IPS-NIHi7 (cell line): ENCODE measurements at regions not wholly inside any gene's neighbourhood (a gene's known extent, or its start where the extent isn't known, plus 50 kb on each side); places are given as distances from the start of the nearest gene placed in this dataset.
"Not testable (repeated sequence)": the region's sequence is repeated elsewhere in the genome, so short reads cannot be mapped to it uniquely, and the experiment has no call there.

Source experiments
- DNase-seq: peaks from one replicate; pipeline ENCODE4 v3.0.0; 2012; ENCODE audit warnings: mixed read lengths; ENCODE audit errors: extremely low spot score

- no peak for DNase-seq
Measured at GRCh38 chr18:56316727-56317126, 321.7 kb downstream of the TXNL1 start.

DNA sequence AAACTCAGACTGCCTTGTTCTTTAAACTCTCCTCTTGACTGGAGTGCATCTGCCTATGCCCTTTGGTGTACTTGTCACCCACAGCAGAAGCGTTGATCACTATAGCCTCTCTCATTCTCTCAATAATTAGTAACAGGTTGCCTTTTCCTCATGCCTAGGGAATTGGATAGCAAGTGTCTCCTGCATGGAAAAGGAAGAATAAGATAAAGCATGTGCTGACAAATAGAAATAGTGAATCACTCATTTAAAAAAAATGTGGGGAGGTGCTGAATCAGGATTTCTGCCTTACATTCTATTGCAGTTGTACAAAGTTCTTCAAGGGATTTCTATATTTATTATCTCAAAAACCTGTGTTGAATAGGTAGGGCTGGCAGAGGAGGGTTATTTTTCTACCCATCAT lies 323.0 kb downstream of the TXNL1 start:
- DNase-seq = no peak

GRCh38 chr18:56314396-56314795 lies 324.0 kb downstream of the TXNL1 start:
- no peak for DNase-seq

GRCh38 chr18:56312551-56313335 lies 325.6 kb downstream of the TXNL1 start:
- DNase-seq = no peak

- no peak for DNase-seq
Measured at GRCh38 chr18:56309104-56309503, 329.3 kb downstream of the TXNL1 start.

DNA sequence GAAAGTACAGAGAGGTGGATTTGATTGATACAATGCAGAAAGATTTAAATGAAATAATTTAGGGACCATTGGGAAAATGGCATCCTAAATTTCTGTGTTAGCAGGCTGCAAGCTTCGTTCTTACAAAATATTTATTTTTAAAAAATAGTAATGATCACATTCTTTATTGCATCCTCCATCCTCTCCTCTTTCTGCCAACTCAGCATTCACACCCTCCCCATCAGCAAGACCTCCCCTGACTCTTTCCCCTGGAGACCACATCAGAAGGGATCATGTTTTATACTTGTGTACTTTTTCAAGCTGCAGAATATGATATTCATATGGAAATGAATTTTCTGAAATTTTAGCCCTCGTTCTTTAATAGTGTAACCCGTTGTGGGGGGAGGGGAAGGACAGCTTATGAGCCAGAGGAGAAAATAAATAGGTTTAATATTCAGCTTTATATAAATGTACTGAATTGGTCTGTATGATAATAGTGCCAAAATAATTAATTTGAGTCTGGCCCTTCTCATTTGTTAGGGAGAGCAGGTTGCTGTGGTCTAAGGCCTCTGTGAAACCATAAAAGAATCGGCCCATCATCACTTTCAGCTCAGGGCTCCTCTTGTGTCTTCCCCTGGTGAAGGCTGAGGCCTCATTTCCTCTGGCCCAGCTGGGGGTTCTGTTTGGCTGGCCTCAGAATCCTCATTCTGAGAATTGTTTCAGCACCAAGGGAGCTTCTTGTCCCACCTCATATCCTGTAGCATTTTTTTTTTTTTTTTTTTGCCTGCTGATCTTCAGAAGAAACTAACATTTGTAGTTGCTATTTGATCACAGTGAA lies 330.8 kb downstream of the TXNL1 start:
- DNase-seq = no peak

DNA sequence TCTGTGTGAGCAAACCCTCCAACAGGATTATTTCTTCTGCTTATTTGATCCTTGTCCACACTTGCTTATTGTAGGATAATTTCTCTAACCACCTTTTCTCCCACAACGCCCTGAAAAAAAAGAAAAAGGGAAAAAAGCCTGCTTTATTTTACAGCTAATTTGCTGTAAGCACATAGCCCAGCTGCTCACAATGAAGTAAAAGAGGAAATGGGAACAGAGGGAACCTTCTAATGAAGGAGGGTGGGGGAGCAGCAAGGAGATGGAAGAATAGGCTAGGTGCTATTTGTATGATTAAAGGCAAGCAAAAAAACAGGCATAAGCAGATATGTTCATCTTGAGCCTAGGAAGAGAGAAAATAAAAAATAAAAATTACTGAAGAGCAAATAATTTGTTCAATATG lies 331.6 kb downstream of the TXNL1 start:
- no peak for DNase-seq

DNA sequence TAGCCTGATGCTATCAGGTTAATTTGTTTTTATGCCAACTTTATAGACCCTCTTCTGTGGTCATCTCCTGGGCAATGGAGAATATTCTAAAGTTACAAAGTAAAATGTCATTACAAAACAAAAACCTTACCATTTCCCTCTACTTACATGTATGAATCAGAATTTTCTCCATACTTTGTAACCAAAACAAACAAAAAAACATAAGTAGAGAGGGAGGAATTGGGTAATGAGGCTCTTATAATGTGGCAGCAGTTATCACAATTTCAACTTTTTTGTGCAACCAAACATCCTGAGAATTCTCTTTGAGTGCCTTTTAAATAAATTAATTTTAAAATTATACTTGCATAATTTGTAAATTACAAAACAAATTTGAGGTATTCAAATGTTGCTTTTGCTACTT lies 332.8 kb downstream of the TXNL1 start:
- no peak for DNase-seq

- DNase-seq = no peak
Measured at GRCh38 chr18:56302156-56302555, 336.2 kb downstream of the TXNL1 start.

GRCh38 chr18:56299740-56300139 lies 338.7 kb downstream of the TXNL1 start:
- DNase-seq = no peak

GRCh38 chr18:56298935-56299334 lies 339.5 kb downstream of the TXNL1 start:
- DNase-seq = peak; percentile 16

DNA sequence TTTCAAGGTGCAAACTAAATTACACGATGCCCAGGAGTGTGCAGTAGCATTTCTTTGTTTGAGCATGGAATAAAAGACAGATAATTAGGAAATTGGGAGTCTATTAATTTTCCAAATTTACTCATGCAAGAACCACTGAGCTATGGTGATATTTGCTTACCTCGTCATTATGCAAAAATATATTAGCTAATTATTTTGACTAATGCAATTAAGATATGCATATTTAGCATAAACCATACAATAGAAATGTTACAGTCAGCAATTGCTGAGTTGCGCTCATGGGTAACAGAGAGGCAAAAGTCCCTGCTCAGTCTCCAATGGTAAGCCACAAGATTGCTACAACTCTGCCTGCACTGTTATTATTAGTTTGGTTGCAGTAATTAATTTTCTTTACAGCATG lies 342.0 kb downstream of the TXNL1 start:
- no peak for DNase-seq

DNA sequence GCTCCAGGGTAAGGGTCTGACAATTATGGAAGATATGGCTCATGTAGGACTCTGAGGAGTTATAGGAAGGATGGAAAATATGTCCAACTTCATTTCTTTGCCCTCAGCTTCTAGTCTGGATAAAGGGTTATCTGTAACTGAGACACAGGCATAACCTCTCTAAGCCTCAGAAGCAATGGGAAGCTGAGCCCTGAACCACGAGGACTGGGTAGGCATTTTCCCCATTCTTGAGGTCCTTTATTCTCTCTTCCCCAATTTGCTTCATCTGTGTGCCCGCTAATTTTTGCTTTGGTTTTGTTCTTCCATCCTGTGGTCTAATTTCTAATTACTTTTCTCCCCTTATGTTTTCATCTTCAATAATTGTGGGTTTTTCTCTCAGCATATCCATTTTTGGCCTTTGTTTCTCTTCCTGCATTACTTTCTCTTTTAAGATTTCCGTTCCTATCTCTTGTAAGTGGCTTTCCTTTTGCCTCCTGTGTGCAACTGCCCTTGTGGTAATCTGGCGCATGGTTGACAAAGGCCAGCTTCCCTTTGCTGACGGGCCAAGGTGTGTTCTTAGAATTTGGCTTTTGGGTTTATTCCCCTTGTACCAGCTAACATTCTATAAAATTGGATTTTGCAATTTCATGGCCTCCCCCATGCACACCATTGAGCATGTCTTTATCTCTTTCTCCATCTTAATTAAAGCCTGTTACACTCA lies 343.8 kb downstream of the TXNL1 start:
- no peak for DNase-seq

- no peak for DNase-seq
Measured at GRCh38 chr18:56291294-56291693, 347.1 kb downstream of the TXNL1 start.

GRCh38 chr18:56289381-56289780 lies 349.0 kb downstream of the TXNL1 start:
- no peak for DNase-seq

DNA sequence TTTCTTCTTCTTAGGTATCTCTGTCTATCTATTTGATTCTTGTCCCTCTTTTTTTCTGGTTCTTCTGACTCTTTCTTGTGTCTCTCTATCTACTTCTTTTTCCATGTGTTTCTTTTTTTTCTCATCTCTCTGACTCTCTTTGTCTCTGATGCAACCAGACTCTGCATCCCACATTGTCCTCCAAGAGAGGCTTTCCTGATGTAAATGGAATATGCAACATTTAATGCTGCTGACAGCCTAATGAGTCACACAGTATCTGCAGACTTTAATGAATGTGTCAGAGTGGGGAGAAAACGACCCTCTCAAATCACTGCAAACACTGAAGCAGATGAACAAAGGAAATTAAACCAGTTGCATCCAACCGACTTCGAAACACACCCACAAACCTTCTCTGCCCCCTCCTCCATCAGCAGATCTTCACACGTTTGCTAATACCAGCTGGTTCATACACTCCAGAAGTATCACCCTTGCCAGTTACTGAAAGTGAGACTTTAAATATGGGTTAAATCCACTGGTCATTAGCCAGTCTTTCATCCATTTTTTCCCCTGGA lies 351.5 kb downstream of the TXNL1 start:
- no peak for DNase-seq

GRCh38 chr18:56285387-56286065 lies 352.9 kb downstream of the TXNL1 start:
- no peak for DNase-seq

DNA sequence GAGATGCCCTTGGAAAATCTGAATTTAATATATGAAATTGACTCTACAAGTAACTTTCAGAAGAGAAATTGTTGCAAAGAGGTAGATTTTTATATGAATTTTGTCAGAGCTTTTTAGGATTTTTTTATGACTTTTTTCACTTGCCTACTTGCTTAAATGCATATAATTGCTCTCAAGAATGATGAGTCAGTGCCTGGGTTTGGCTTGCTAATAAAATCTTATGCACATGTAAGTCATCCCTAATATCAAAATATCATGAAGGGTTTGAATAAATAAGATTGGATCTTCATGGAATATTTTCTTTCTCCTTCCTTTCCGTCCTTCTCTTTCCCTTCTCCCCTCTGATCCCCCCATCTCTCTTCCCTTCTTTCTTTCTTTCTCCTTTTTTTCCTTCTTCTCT lies 354.1 kb downstream of the TXNL1 start:
- DNase-seq = no peak

- DNase-seq = no peak
Measured at GRCh38 chr18:56283316-56283715, 355.1 kb downstream of the TXNL1 start.

DNA sequence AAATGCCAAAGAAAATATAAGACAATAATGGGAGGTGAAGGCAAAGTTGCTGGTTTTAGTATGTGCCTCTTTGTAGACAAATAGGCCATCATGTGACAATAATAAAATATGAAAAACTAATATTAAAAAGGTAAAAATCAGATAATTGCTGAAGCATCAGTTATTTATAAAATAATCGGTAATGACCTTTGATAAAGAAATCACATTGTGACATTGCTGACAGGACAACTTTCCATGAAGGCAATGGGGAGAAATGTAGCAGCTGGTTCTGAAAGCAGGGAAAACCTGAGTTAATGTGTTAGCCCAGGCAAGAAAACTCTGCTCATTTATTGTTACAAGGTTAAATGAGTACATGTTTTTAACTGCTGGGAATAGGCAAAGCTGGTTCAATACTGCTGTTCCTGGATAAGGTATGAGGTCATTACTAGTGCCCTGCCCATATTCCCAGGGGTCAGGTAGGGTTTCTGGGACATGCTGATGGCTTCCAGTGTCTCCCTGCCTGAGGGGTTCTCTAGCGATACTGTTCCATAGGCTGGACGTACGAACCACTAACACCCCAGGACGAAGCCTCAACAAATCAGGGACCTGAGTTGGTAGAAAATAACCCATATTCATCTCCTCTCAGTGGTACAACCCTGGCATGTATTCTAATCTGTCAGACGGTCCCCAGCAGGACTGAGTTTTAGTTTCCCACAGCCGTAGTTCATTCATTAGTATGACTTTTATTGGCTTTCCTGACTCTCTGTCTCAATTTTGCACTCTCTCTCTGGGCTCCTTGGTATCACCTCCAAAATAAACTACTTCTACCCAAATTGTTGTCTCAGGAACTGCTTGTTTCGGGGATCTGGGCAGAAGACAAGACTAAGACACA lies 355.9 kb downstream of the TXNL1 start:
- DNase-seq = no peak

GRCh38 chr18:56279816-56280215 lies 358.6 kb downstream of the TXNL1 start:
- not testable (repeated sequence) for DNase-seq
